Ascending aorta (tissue), 2 donors: ENCODE measurements at regions not wholly inside any gene's neighbourhood (a gene's known extent, or its start where the extent isn't known, plus 50 kb on each side); places are given as distances from the start of the nearest gene placed in this dataset.
A peak's percentile ranks its signal among the peaks of the same experiment; 100 is the strongest.

ENCODE experiments used
- DNase-seq, 2 donors: peaks; one replicate each; pipeline ENCODE4 v3.0.0-alpha.2; 2019; ENCODE audit warnings: low spot score in 2 of 2
- H3K27ac ChIP-seq, 2 donors: fragments of 200-600 bp; sonication (generic); one replicate each; pipeline ENCODE4 v1.5.1; 2016 to 2017; ENCODE audit warnings: mild to moderate bottlenecking in 1 of 2
- H3K27me3 ChIP-seq: fragments of 200-600 bp; sonication (generic); one replicate; pipeline ENCODE4 v1.5.1; 2017
- H3K36me3 ChIP-seq, 2 donors: fragments of 200-600 bp; sonication (generic); one replicate each; pipeline ENCODE4 v1.5.1; 2016
- H3K4me1 ChIP-seq, 2 donors: fragments of 200-600 bp; sonication (generic); one replicate each; pipeline ENCODE4 v1.5.1; 2016 to 2017; ENCODE audit warnings: mild to moderate bottlenecking in 1 of 2
- H3K4me3 ChIP-seq, 2 donors: fragments of 200-600 bp; sonication (generic); one replicate each; pipeline ENCODE4 v1.5.1; 2016 to 2017; ENCODE audit warnings: mild to moderate bottlenecking in 1 of 2
- H3K9me3 ChIP-seq, 2 donors: fragments of 200-600 bp; sonication (generic); one replicate each; pipeline ENCODE4 v1.5.1; 2016
- intact Hi-C: fragments of 100-400 bp; cut with DNase I; formaldehyde crosslinking; loops from one replicate; pipeline ENCODE4 v1.15.1; 2023
- TF ChIP-seq, protein P1 (sequence below), 3 experiments: fragments of 200-600 bp in 2 of 3; fragments of 450-650 bp in 1 of 3; sonication (generic) in 2 of 3; IDR thresholded peaks; one replicate each; pipeline ENCODE4 v1.5.1; 2016 to 2019; ENCODE audit warnings: antibody characterized with exemption in 3 of 3, mild to moderate bottlenecking in 1 of 3, moderate library complexity in 1 of 3

DNA sequence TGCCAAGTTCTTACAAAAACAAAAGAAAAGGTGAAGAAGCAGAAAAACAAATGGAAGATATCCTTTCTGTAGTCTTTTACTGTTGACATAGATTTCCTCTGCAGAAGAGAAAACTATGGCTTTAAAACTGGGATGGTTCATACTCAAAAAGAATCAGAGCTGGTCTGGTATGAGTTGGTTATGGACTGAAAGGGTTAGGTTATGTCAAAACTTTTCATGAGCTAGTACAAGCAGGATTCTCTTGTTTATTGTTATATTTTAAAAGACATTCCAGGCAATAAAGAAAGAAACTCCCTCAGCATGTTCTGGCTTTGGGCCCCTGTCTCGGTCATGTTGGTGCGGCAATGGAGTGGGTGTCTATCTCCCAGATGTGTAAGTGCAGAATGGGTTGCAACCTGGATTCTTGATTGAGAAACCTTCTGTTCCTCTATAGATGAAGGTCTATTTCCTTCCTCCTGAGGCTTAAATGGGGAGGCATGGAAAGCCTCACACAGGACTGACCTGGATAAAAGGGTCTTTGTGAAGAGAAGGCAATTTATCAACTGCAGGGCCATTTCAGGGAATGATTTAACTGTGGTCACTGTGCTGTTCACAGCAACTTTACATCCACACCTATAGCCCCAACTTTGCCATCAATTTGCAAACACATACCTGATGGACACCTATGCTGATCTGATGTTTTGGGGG is 209.6 kb upstream of the TNC start:
- H3K36me3 ChIP-seq: no peaks in the 10 kb centered on the region
- no peak for DNase-seq
- H3K4me3 ChIP-seq: no peak overlapping the region
- peaks cover 3 to 13% of the 10 kb centered on the region in 2 donors for H3K4me1 ChIP-seq
- peak overlapping the region; percentile 29 to 50 for H3K27ac ChIP-seq
- intact Hi-C loops: loop anchor here (10.0 kb wide), 1 partner anchor 827 kb away; the partner anchor contains the start of gene PAPPA
- TF ChIP-seq, protein P1, sequence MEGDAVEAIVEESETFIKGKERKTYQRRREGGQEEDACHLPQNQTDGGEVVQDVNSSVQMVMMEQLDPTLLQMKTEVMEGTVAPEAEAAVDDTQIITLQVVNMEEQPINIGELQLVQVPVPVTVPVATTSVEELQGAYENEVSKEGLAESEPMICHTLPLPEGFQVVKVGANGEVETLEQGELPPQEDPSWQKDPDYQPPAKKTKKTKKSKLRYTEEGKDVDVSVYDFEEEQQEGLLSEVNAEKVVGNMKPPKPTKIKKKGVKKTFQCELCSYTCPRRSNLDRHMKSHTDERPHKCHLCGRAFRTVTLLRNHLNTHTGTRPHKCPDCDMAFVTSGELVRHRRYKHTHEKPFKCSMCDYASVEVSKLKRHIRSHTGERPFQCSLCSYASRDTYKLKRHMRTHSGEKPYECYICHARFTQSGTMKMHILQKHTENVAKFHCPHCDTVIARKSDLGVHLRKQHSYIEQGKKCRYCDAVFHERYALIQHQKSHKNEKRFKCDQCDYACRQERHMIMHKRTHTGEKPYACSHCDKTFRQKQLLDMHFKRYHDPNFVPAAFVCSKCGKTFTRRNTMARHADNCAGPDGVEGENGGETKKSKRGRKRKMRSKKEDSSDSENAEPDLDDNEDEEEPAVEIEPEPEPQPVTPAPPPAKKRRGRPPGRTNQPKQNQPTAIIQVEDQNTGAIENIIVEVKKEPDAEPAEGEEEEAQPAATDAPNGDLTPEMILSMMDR (IDR thresholded peaks at IDR 0.05): no peak
- H3K9me3 ChIP-seq: no peaks in the 10 kb centered on the region
- no peaks in the 10 kb centered on the region for H3K27me3 ChIP-seq

DNA sequence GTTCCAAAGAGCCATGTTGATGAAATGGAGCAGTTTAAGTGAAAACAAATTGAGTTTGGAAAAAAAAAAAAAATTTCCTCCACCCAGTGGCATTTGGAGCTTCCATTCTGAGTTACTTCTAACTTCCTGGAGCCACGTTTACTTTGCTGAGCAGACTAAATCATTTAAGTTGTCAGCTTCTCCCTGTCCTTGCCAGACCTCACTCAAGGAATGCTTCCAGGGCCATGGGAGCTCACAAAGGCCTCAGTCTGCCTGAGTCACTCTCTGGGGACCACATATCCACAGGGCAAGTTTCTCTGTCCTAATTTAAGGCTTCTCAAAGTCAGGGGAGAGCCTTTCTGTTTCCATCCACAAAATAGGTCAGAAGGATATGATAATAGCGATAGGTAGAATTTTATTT is 210.3 kb upstream of the TNC start:
- Histone ChIP-seq H3K4me3 (no peak overlapping the region), H3K36me3 (no peaks in the 10 kb centered on the region), H3K27ac (peak overlapping the region; percentile 2 to 29), H3K27me3 (no peaks in the 10 kb centered on the region), H3K4me1 (peaks cover 3 to 13% of the 10 kb centered on the region in 2 donors), H3K9me3 (no peaks in the 10 kb centered on the region)
- TF ChIP-seq, protein P1 (IDR thresholded peaks at IDR 0.05): no peak
- intact Hi-C loops: loop anchor here (10.0 kb wide), 1 partner anchor 827 kb away; the partner anchor contains the start of gene PAPPA
- DNase-seq: peak; percentile 56 to 87

DNA sequence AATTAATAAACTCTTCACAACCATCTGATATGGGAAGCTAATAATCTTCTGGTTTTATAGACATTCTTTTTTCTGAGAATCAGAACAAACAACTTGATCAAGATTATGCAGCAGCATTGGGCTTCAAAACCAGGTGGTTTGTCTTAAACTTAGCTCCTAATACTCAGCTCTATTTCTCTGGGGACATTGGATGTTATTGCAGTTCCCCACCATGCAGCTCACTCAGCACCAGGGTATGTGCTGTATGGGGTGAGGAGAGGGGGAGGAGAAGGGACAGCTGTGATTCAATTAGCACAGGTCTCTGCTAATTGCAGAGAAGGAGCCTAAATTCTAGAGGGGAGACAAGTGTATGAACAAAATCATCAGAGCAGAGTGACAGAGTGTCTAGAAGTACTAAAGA is 210.7 kb upstream of the TNC start:
- Histone ChIP-seq H3K4me3 (no peak overlapping the region), H3K27me3 (no peaks in the 10 kb centered on the region), H3K36me3 (no peaks in the 10 kb centered on the region), H3K9me3 (no peaks in the 10 kb centered on the region), H3K4me1 (peaks cover 3 to 13% of the 10 kb centered on the region in 2 donors), H3K27ac (peak overlapping the region; percentile 2 to 29)
- no peak for DNase-seq
- intact Hi-C loops: loop anchor here (10.0 kb wide), 1 partner anchor 826 kb away; the partner anchor contains the start of gene PAPPA
- TF ChIP-seq, protein P1 (IDR thresholded peaks at IDR 0.05): no peak

DNA sequence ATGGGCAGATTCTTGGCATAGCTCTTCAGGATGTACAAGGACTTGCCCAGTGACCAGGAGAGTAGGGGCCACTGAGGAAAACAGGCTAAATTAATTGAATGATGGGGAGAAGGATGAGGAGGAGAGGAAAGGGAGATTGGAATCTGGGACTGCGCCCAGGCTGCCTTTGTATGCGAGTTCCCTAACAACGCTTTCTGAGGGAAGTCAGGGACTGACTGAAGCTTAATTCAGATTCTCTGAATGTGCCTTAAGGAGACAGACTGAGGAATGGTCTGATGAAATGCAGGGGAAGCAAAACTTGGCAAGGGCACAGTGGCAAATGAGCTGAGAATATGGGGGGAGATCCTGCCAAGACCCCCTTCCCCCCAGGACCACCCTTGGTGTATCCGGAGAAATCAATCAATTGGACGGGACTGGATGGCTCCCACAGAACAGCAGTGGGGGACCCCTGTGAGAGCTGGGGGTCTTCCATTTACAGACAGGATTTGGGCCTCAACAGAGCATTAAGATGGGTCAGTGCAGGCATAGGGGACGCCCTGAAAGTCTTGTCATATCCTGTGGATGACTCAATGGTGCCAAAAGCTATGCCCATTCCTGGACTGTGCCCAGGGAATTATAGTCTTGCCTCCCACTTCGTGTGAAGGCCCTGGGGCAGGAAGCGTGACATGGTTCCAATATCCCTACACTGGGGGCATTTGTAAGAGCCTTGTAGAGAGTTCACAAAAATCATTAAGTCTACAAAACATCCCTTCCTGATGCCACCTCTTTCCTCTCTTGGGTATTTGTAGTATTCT is 215.5 kb upstream of the TNC start:
- no peaks in the 10 kb centered on the region for H3K36me3 ChIP-seq
- no peak overlapping the region for H3K4me3 ChIP-seq
- intact Hi-C loops: no loop called here
- TF ChIP-seq, protein P1 (IDR thresholded peaks at IDR 0.05): no peak
- H3K27me3 ChIP-seq: no peaks in the 10 kb centered on the region
- DNase-seq: no peak
- H3K27ac ChIP-seq: no peak overlapping the region
- peaks cover 3 to 5% of the 10 kb centered on the region in 2 donors for H3K4me1 ChIP-seq
- H3K9me3 ChIP-seq: peaks cover 0 to 8% of the 10 kb centered on the region in 2 donors

DNA sequence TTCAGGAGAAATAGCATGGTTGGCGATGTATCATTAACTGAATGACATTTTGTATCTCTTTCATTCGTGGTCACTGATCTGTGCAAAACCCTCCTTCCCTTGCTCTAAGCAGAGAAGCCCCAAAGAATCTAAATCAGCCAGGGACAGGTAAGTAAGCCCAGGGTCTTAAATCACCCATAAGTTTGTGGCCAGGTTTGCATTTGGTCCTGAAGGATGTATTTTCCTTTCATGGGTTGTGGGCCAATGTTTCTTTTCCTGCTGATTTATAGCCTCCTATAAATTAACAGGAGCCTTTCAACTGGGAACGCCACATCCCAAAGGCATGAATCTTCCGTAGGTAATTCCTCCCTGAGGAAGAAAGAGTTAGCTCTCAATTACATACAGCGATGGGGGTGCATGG is 217.5 kb upstream of the TNC start:
- TF ChIP-seq, protein P1 (IDR thresholded peaks at IDR 0.05): no peak

More for the DNA sequence above, 217.5 kb upstream of the TNC start:
- DNase-seq: no peak
- Histone ChIP-seq H3K9me3 (peaks cover 0 to 8% of the 10 kb centered on the region in 2 donors), H3K4me1 (peaks cover 0 to under 1% of the 10 kb centered on the region in 2 donors), H3K36me3 (no peaks in the 10 kb centered on the region), H3K27me3 (no peaks in the 10 kb centered on the region), H3K27ac (no peak overlapping the region), H3K4me3 (no peak overlapping the region)
- intact Hi-C loops: no loop called here
